RCC 7860 (cell line): ENCODE measurements at regions not wholly inside any gene's neighbourhood (a gene's known extent, or its start where the extent isn't known, plus 50 kb on each side); places are given as distances from the start of the nearest gene placed in this dataset.

ENCODE experiments used
- DNase-seq: peaks from one replicate; pipeline ENCODE4 v3.0.0-alpha.2; 2015; ENCODE audit warnings: low spot score
- FAIRE-seq: peaks from 2 replicates; lab custom pipeline; 2012; peaks lifted over from hg19 to GRCh38; lab: Jason Lieb, UNC

GRCh38 chr10:128310971-128311658 lies 184.9 kb upstream of the MKI67 start:
- no peak for FAIRE-seq
- DNase-seq: no peak

GRCh38 chr10:128312250-128312649 lies 186.0 kb upstream of the MKI67 start:
- no peak for DNase-seq
- no peak for FAIRE-seq

GRCh38 chr10:128314686-128315085 lies 188.5 kb upstream of the MKI67 start:
- FAIRE-seq (no peak), DNase-seq (no peak)

- FAIRE-seq (no peak), DNase-seq (no peak)
Measured at GRCh38 chr10:128316121-128316726, 190.0 kb upstream of the MKI67 start.

- DNase-seq (no peak), FAIRE-seq (no peak)
Measured at GRCh38 chr10:128316925-128317324, 190.7 kb upstream of the MKI67 start.

- no peak for FAIRE-seq
- DNase-seq: no peak
Measured at GRCh38 chr10:128318366-128318765, 192.1 kb upstream of the MKI67 start.

- FAIRE-seq (no peak), DNase-seq (no peak)
Measured at GRCh38 chr10:128318913-128319312, 192.7 kb upstream of the MKI67 start.

GRCh38 chr10:128322106-128322505 lies 195.9 kb upstream of the MKI67 start:
- DNase-seq (no peak), FAIRE-seq (no peak)

- DNase-seq: no peak
- no peak for FAIRE-seq
Measured at GRCh38 chr10:128322950-128323349, 196.7 kb upstream of the MKI67 start.

GRCh38 chr10:128324058-128324827 lies 198.0 kb upstream of the MKI67 start:
- FAIRE-seq (no peak), DNase-seq (no peak)

GRCh38 chr10:128325788-128326187 lies 199.6 kb upstream of the MKI67 start:
- FAIRE-seq (no peak), DNase-seq (no peak)

GRCh38 chr10:128326251-128326650 lies 200.0 kb upstream of the MKI67 start:
- no peak for FAIRE-seq

GRCh38 chr10:128326851-128327250 lies 200.6 kb upstream of the MKI67 start:
- DNase-seq (no peak), FAIRE-seq (no peak)

More at GRCh38 chr10:128326251-128326650, 200.0 kb upstream of the MKI67 start:
- no peak for DNase-seq

- FAIRE-seq (no peak), DNase-seq (no peak)
Measured at GRCh38 chr10:128336401-128336800, 210.2 kb upstream of the MKI67 start.

- no peak for DNase-seq
- FAIRE-seq: no peak
Measured at GRCh38 chr10:128337860-128338378, 211.7 kb upstream of the MKI67 start.

GRCh38 chr10:128338951-128339350 lies 212.7 kb upstream of the MKI67 start:
- DNase-seq (no peak), FAIRE-seq (no peak)

GRCh38 chr10:128339753-128340152 lies 213.5 kb upstream of the MKI67 start:
- DNase-seq: no peak
- no peak for FAIRE-seq

- no peak for DNase-seq
- no peak for FAIRE-seq
Measured at GRCh38 chr10:128345353-128345752, 219.1 kb upstream of the MKI67 start.

GRCh38 chr10:128360783-128361182 lies 234.6 kb upstream of the MKI67 start:
- no peak for DNase-seq
- FAIRE-seq: no peak

- FAIRE-seq (no peak), DNase-seq (no peak)
Measured at GRCh38 chr10:128361487-128361886, 235.3 kb upstream of the MKI67 start.

GRCh38 chr10:128362514-128362913 lies 236.3 kb upstream of the MKI67 start:
- no peak for DNase-seq
- no peak for FAIRE-seq

GRCh38 chr10:128364631-128365030 lies 238.4 kb upstream of the MKI67 start:
- FAIRE-seq (no peak), DNase-seq (no peak)
